ENCODE measurements at regions not wholly inside any gene's neighbourhood (a gene's known extent, or its start where the extent isn't known, plus 50 kb on each side); places are given as distances from the start of the nearest gene placed in this dataset.

GRCh38 chr7:85452674-85453073 lies 265.8 kb upstream of the SEMA3D start:
- Mint-ChIP-seq H3K27me3 (ENCODE audit: low read depth) (no peaks in the 10 kb centered on the region), H3K27ac (ENCODE audit: unreplicated experiment) (no peak overlapping the region), H3K9me3 (peaks cover 2% of the 10 kb centered on the region), H3K4me1 (peaks cover 5% of the 10 kb centered on the region), H3K36me3 (ENCODE audit: low read depth) (no peaks in the 10 kb centered on the region), H3K4me3 (no peak overlapping the region)
- TF ChIP-seq CTCF (conservative IDR thresholded peaks at IDR 0.05), result no peak
- DNase-seq (ENCODE audit: low read depth, low spot score), result no peak

GRCh38 chr7:85449478-85449877 lies 262.6 kb upstream of the SEMA3D start:
- H3K4me1 Mint-ChIP-seq, result peaks cover 5% of the 10 kb centered on the region
- H3K4me3 Mint-ChIP-seq, result no peak overlapping the region
- H3K36me3 Mint-ChIP-seq (ENCODE audit: low read depth), result no peaks in the 10 kb centered on the region
- H3K27ac Mint-ChIP-seq (ENCODE audit: unreplicated experiment), result no peak overlapping the region
- TF ChIP-seq CTCF (conservative IDR thresholded peaks at IDR 0.05), result no peak
- H3K27me3 Mint-ChIP-seq (ENCODE audit: low read depth), result no peaks in the 10 kb centered on the region
- no peak for DNase-seq (ENCODE audit: low read depth, low spot score)
- H3K9me3 Mint-ChIP-seq, result peaks cover 2% of the 10 kb centered on the region

GRCh38 chr7:85447004-85447403 lies 260.1 kb upstream of the SEMA3D start:
- H3K4me3 Mint-ChIP-seq, result no peak overlapping the region
- no peak for DNase-seq (ENCODE audit: low read depth, low spot score)
- H3K36me3 Mint-ChIP-seq (ENCODE audit: low read depth), result no peaks in the 10 kb centered on the region
- H3K4me1 Mint-ChIP-seq, result peaks cover 5% of the 10 kb centered on the region
- no peaks in the 10 kb centered on the region for H3K27me3 Mint-ChIP-seq (ENCODE audit: low read depth)
- H3K27ac Mint-ChIP-seq (ENCODE audit: unreplicated experiment), result no peak overlapping the region
- no peak for TF ChIP-seq CTCF (conservative IDR thresholded peaks at IDR 0.05)
- no peaks in the 10 kb centered on the region for H3K9me3 Mint-ChIP-seq

GRCh38 chr7:85426487-85426960 lies 239.7 kb upstream of the SEMA3D start:
- Mint-ChIP-seq H3K4me1 (peaks cover 3% of the 10 kb centered on the region), H3K4me3 (no peak overlapping the region), H3K9me3 (peaks cover 8% of the 10 kb centered on the region), H3K27ac (ENCODE audit: unreplicated experiment) (no peak overlapping the region), H3K36me3 (ENCODE audit: low read depth) (peaks cover 7% of the 10 kb centered on the region), H3K27me3 (ENCODE audit: low read depth) (no peaks in the 10 kb centered on the region)
- TF ChIP-seq CTCF (conservative IDR thresholded peaks at IDR 0.05), result no peak
- DNase-seq (ENCODE audit: low read depth, low spot score), result no peak

GRCh38 chr7:85424298-85424697 lies 237.4 kb upstream of the SEMA3D start:
- DNase-seq (ENCODE audit: low read depth, low spot score), result no peak
- no peaks in the 10 kb centered on the region for H3K27me3 Mint-ChIP-seq (ENCODE audit: low read depth)
- peaks cover 10% of the 10 kb centered on the region for H3K4me1 Mint-ChIP-seq
- H3K36me3 Mint-ChIP-seq (ENCODE audit: low read depth), result no peaks in the 10 kb centered on the region
- H3K9me3 Mint-ChIP-seq, result peaks cover 5% of the 10 kb centered on the region
- TF ChIP-seq CTCF (conservative IDR thresholded peaks at IDR 0.05), result no peak
- no peak overlapping the region for H3K27ac Mint-ChIP-seq (ENCODE audit: unreplicated experiment)
- H3K4me3 Mint-ChIP-seq, result no peak overlapping the region

All from neural crest cell (in vitro differentiated cells).